ENCODE measurements at regions not wholly inside any gene's neighbourhood (a gene's known extent, or its start where the extent isn't known, plus 50 kb on each side); places are given as distances from the start of the nearest gene placed in this dataset.
"Not testable (repeated sequence)": the region's sequence is repeated elsewhere in the genome, so short reads cannot be mapped to it uniquely, and the experiment has no call there.

- not testable (repeated sequence) for H3K36me3 ChIP-seq (ENCODE audit: control insufficient read depth in 2 of 2, insufficient read depth in 2 of 2, low read length in 1 of 2); H3K27ac ChIP-seq (ENCODE audit: low read depth in 2 of 2, low read length in 1 of 2); H3K4me3 ChIP-seq (ENCODE audit: low read depth in 1 of 2, low read length in 2 of 2); H3K9me3 ChIP-seq (ENCODE audit: control insufficient read depth in 2 of 2, insufficient read depth in 1 of 2, low read depth in 1 of 2, low read length in 1 of 2); H3K27me3 ChIP-seq (ENCODE audit: control insufficient read depth in 1 of 2, insufficient read depth in 2 of 2, low read length in 2 of 2); H3K4me1 ChIP-seq (ENCODE audit: control insufficient read depth in 2 of 2, insufficient read depth in 2 of 2, low read length in 1 of 2)
- WGBS, 2 donors = 47 to 48% methylated on average over 2 of the region's 3 CpGs
These were observed 193.0 kb downstream of the BCL2L11 start for GRCh38 chr2:111313711-111314110.

- H3K27ac ChIP-seq (ENCODE audit: low read depth in 2 of 2, low read length in 1 of 2) = not testable (repeated sequence)
- 76 to 82% methylated on average over 10 to 11 of the region's 13 CpGs for WGBS, 2 donors
These were observed 194.6 kb downstream of the BCL2L11 start for GRCh38 chr2:111315188-111315917.

GRCh38 chr2:111316221-111316741, 195.6 kb downstream of the BCL2L11 start:
- not testable (repeated sequence) for H3K4me3 ChIP-seq (ENCODE audit: low read depth in 1 of 2, low read length in 2 of 2); H3K27me3 ChIP-seq (ENCODE audit: control insufficient read depth in 1 of 2, insufficient read depth in 2 of 2, low read length in 2 of 2); H3K4me1 ChIP-seq (ENCODE audit: control insufficient read depth in 2 of 2, insufficient read depth in 2 of 2, low read length in 1 of 2); H3K9me3 ChIP-seq (ENCODE audit: control insufficient read depth in 2 of 2, insufficient read depth in 1 of 2, low read depth in 1 of 2, low read length in 1 of 2); H3K36me3 ChIP-seq (ENCODE audit: control insufficient read depth in 2 of 2, insufficient read depth in 2 of 2, low read length in 1 of 2); H3K27ac ChIP-seq (ENCODE audit: low read depth in 2 of 2, low read length in 1 of 2)
- 86 to 87% methylated on average over 7 to 8 of the region's 9 CpGs for WGBS, 2 donors

More at GRCh38 chr2:111315188-111315917, 194.6 kb downstream of the BCL2L11 start:
- not testable (repeated sequence) for H3K27me3 ChIP-seq (ENCODE audit: control insufficient read depth in 1 of 2, insufficient read depth in 2 of 2, low read length in 2 of 2); H3K4me1 ChIP-seq (ENCODE audit: control insufficient read depth in 2 of 2, insufficient read depth in 2 of 2, low read length in 1 of 2); H3K4me3 ChIP-seq (ENCODE audit: low read depth in 1 of 2, low read length in 2 of 2); H3K9me3 ChIP-seq (ENCODE audit: control insufficient read depth in 2 of 2, insufficient read depth in 1 of 2, low read depth in 1 of 2, low read length in 1 of 2); H3K36me3 ChIP-seq (ENCODE audit: control insufficient read depth in 2 of 2, insufficient read depth in 2 of 2, low read length in 1 of 2)

- H3K4me3 ChIP-seq (ENCODE audit: low read depth in 1 of 2, low read length in 2 of 2); H3K27ac ChIP-seq (ENCODE audit: low read depth in 2 of 2, low read length in 1 of 2); H3K27me3 ChIP-seq (ENCODE audit: control insufficient read depth in 1 of 2, insufficient read depth in 2 of 2, low read length in 2 of 2); H3K4me1 ChIP-seq (ENCODE audit: control insufficient read depth in 2 of 2, insufficient read depth in 2 of 2, low read length in 1 of 2); H3K9me3 ChIP-seq (ENCODE audit: control insufficient read depth in 2 of 2, insufficient read depth in 1 of 2, low read depth in 1 of 2, low read length in 1 of 2); H3K36me3 ChIP-seq (ENCODE audit: control insufficient read depth in 2 of 2, insufficient read depth in 2 of 2, low read length in 1 of 2): not testable (repeated sequence)
- WGBS, 2 donors = 92 to 94% methylated on average over 2 of the region's 2 CpGs
These were observed 196.3 kb downstream of the BCL2L11 start for GRCh38 chr2:111316881-111317549.

- H3K9me3 ChIP-seq (ENCODE audit: control insufficient read depth in 2 of 2, insufficient read depth in 1 of 2, low read depth in 1 of 2, low read length in 1 of 2); H3K4me3 ChIP-seq (ENCODE audit: low read depth in 1 of 2, low read length in 2 of 2); H3K27ac ChIP-seq (ENCODE audit: low read depth in 2 of 2, low read length in 1 of 2); H3K36me3 ChIP-seq (ENCODE audit: control insufficient read depth in 2 of 2, insufficient read depth in 2 of 2, low read length in 1 of 2); H3K4me1 ChIP-seq (ENCODE audit: control insufficient read depth in 2 of 2, insufficient read depth in 2 of 2, low read length in 1 of 2); H3K27me3 ChIP-seq (ENCODE audit: control insufficient read depth in 1 of 2, insufficient read depth in 2 of 2, low read length in 2 of 2): not testable (repeated sequence)
- 74 to 79% methylated on average over 2 of the region's 6 CpGs for WGBS, 2 donors
These were observed 198.8 kb downstream of the BCL2L11 start for GRCh38 chr2:111319552-111319951.

- H3K9me3 ChIP-seq (ENCODE audit: control insufficient read depth in 2 of 2, insufficient read depth in 1 of 2, low read depth in 1 of 2, low read length in 1 of 2); H3K4me1 ChIP-seq (ENCODE audit: control insufficient read depth in 2 of 2, insufficient read depth in 2 of 2, low read length in 1 of 2); H3K36me3 ChIP-seq (ENCODE audit: control insufficient read depth in 2 of 2, insufficient read depth in 2 of 2, low read length in 1 of 2); H3K27ac ChIP-seq (ENCODE audit: low read depth in 2 of 2, low read length in 1 of 2); H3K27me3 ChIP-seq (ENCODE audit: control insufficient read depth in 1 of 2, insufficient read depth in 2 of 2, low read length in 2 of 2); H3K4me3 ChIP-seq (ENCODE audit: low read depth in 1 of 2, low read length in 2 of 2): not testable (repeated sequence)
- WGBS, 2 donors = 81 to 95% methylated on average over 3 of the region's 3 CpGs
These were observed 199.6 kb downstream of the BCL2L11 start for GRCh38 chr2:111320264-111320663.

- not testable (repeated sequence) for H3K36me3 ChIP-seq (ENCODE audit: control insufficient read depth in 2 of 2, insufficient read depth in 2 of 2, low read length in 1 of 2); H3K27ac ChIP-seq (ENCODE audit: low read depth in 2 of 2, low read length in 1 of 2); H3K27me3 ChIP-seq (ENCODE audit: control insufficient read depth in 1 of 2, insufficient read depth in 2 of 2, low read length in 2 of 2); H3K4me3 ChIP-seq (ENCODE audit: low read depth in 1 of 2, low read length in 2 of 2); H3K9me3 ChIP-seq (ENCODE audit: control insufficient read depth in 2 of 2, insufficient read depth in 1 of 2, low read depth in 1 of 2, low read length in 1 of 2); H3K4me1 ChIP-seq (ENCODE audit: control insufficient read depth in 2 of 2, insufficient read depth in 2 of 2, low read length in 1 of 2)
- no CpG with 5 or more reads among the region's 1 CpG for WGBS, 2 donors
These were observed 200.3 kb downstream of the BCL2L11 start for GRCh38 chr2:111320965-111321364.

GRCh38 chr2:111323384-111323783, 202.7 kb downstream of the BCL2L11 start:
- not testable (repeated sequence) for H3K4me3 ChIP-seq (ENCODE audit: low read depth in 1 of 2, low read length in 2 of 2); H3K36me3 ChIP-seq (ENCODE audit: control insufficient read depth in 2 of 2, insufficient read depth in 2 of 2, low read length in 1 of 2); H3K27ac ChIP-seq (ENCODE audit: low read depth in 2 of 2, low read length in 1 of 2); H3K9me3 ChIP-seq (ENCODE audit: control insufficient read depth in 2 of 2, insufficient read depth in 1 of 2, low read depth in 1 of 2, low read length in 1 of 2); H3K27me3 ChIP-seq (ENCODE audit: control insufficient read depth in 1 of 2, insufficient read depth in 2 of 2, low read length in 2 of 2); H3K4me1 ChIP-seq (ENCODE audit: control insufficient read depth in 2 of 2, insufficient read depth in 2 of 2, low read length in 1 of 2)
- WGBS, 2 donors = 100% methylated on average over 3 of the region's 5 CpGs

- WGBS, 2 donors = no CpG with 5 or more reads among the region's 4 CpGs
These were observed 207.0 kb downstream of the BCL2L11 start for GRCh38 chr2:111327726-111328125.

GRCh38 chr2:111329309-111329708, 208.6 kb downstream of the BCL2L11 start:
- not testable (repeated sequence) for H3K4me3 ChIP-seq (ENCODE audit: low read depth in 1 of 2, low read length in 2 of 2); H3K4me1 ChIP-seq (ENCODE audit: control insufficient read depth in 2 of 2, insufficient read depth in 2 of 2, low read length in 1 of 2); H3K27ac ChIP-seq (ENCODE audit: low read depth in 2 of 2, low read length in 1 of 2); H3K27me3 ChIP-seq (ENCODE audit: control insufficient read depth in 1 of 2, insufficient read depth in 2 of 2, low read length in 2 of 2); H3K36me3 ChIP-seq (ENCODE audit: control insufficient read depth in 2 of 2, insufficient read depth in 2 of 2, low read length in 1 of 2); H3K9me3 ChIP-seq (ENCODE audit: control insufficient read depth in 2 of 2, insufficient read depth in 1 of 2, low read depth in 1 of 2, low read length in 1 of 2)
- no CpG with 5 or more reads among the region's 4 CpGs for WGBS, 2 donors

More at GRCh38 chr2:111327726-111328125, 207.0 kb downstream of the BCL2L11 start:
- H3K4me3 ChIP-seq (ENCODE audit: low read depth in 1 of 2, low read length in 2 of 2); H3K36me3 ChIP-seq (ENCODE audit: control insufficient read depth in 2 of 2, insufficient read depth in 2 of 2, low read length in 1 of 2); H3K9me3 ChIP-seq (ENCODE audit: control insufficient read depth in 2 of 2, insufficient read depth in 1 of 2, low read depth in 1 of 2, low read length in 1 of 2); H3K27me3 ChIP-seq (ENCODE audit: control insufficient read depth in 1 of 2, insufficient read depth in 2 of 2, low read length in 2 of 2); H3K4me1 ChIP-seq (ENCODE audit: control insufficient read depth in 2 of 2, insufficient read depth in 2 of 2, low read length in 1 of 2); H3K27ac ChIP-seq (ENCODE audit: low read depth in 2 of 2, low read length in 1 of 2): not testable (repeated sequence)

Data from esophagus (tissue), 2 donors.